ENCODE measurements at regions not wholly inside any gene's neighbourhood (a gene's known extent, or its start where the extent isn't known, plus 50 kb on each side); places are given as distances from the start of the nearest gene placed in this dataset.
A peak's percentile ranks its signal among the peaks of the same experiment; 100 is the strongest.

- Mint-ChIP-seq H3K4me3 (ENCODE audit: unreplicated experiment) (no peak overlapping the region), H3K36me3 (ENCODE audit: unreplicated experiment) (peaks cover 4% of the 10 kb centered on the region), H3K27me3 (ENCODE audit: unreplicated experiment) (no peaks in the 10 kb centered on the region), H3K4me1 (ENCODE audit: low read depth, unreplicated experiment) (no peaks in the 10 kb centered on the region), H3K9me3 (ENCODE audit: unreplicated experiment) (peaks cover 1% of the 10 kb centered on the region), H3K27ac (ENCODE audit: unreplicated experiment) (no peak overlapping the region)
- no peak for DNase-seq
- TF ChIP-seq, protein P1, sequence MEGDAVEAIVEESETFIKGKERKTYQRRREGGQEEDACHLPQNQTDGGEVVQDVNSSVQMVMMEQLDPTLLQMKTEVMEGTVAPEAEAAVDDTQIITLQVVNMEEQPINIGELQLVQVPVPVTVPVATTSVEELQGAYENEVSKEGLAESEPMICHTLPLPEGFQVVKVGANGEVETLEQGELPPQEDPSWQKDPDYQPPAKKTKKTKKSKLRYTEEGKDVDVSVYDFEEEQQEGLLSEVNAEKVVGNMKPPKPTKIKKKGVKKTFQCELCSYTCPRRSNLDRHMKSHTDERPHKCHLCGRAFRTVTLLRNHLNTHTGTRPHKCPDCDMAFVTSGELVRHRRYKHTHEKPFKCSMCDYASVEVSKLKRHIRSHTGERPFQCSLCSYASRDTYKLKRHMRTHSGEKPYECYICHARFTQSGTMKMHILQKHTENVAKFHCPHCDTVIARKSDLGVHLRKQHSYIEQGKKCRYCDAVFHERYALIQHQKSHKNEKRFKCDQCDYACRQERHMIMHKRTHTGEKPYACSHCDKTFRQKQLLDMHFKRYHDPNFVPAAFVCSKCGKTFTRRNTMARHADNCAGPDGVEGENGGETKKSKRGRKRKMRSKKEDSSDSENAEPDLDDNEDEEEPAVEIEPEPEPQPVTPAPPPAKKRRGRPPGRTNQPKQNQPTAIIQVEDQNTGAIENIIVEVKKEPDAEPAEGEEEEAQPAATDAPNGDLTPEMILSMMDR (IDR thresholded peaks at IDR 0.05; ENCODE audit: partially characterized antibody, unreplicated experiment), result no peak
Observed at GRCh38 chr16:48704710-48705109, 94.7 kb upstream of the N4BP1 start.

DNA sequence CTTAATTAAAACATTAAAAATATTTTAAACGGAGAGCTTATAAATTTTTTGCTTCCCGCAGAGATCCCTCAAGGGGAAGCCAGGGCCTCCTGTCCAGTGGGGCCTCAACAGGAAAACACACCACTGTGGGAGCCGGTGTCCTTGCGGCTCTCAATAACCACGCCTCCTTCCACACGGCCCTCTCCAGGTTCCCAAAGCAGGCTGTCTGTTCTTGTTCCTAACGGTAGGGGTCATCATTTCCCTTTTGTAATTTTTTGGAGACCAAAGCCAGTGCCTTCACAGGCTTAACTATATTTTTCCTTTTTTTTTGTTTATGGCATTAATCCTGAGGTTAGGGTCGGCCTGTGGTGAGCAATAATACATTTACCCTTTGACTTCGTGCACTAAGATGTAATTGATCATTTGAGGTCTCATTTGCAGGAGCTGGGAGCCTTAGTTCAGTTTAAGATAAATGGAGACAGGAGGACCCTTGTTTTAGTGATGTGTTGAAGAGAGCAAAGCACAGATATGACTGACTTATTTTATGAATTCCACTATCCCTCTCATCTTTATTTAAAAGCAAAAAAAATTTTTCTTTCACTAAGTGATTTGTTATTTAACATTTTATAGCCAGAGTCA, 77.5 kb upstream of the N4BP1 start:
- Mint-ChIP-seq H3K4me3 (ENCODE audit: unreplicated experiment) (no peak overlapping the region), H3K4me1 (ENCODE audit: low read depth, unreplicated experiment) (no peaks in the 10 kb centered on the region)

GRCh38 chr16:48684148-48684547, 74.2 kb upstream of the N4BP1 start:
- DNase-seq, result no peak
- Mint-ChIP-seq H3K27me3 (ENCODE audit: unreplicated experiment) (peaks cover 5% of the 10 kb centered on the region), H3K4me3 (ENCODE audit: unreplicated experiment) (no peak overlapping the region), H3K4me1 (ENCODE audit: low read depth, unreplicated experiment) (no peaks in the 10 kb centered on the region), H3K27ac (ENCODE audit: unreplicated experiment) (no peak overlapping the region), H3K9me3 (ENCODE audit: unreplicated experiment) (peaks cover 2% of the 10 kb centered on the region), H3K36me3 (ENCODE audit: unreplicated experiment) (no peaks in the 10 kb centered on the region)
- TF ChIP-seq, protein P1 (IDR thresholded peaks at IDR 0.05; ENCODE audit: partially characterized antibody, unreplicated experiment), result no peak

More for the DNA sequence above, 77.5 kb upstream of the N4BP1 start:
- Mint-ChIP-seq H3K27me3 (ENCODE audit: unreplicated experiment) (no peaks in the 10 kb centered on the region), H3K36me3 (ENCODE audit: unreplicated experiment) (no peaks in the 10 kb centered on the region), H3K9me3 (ENCODE audit: unreplicated experiment) (no peaks in the 10 kb centered on the region), H3K27ac (ENCODE audit: unreplicated experiment) (no peak overlapping the region)
- peak; percentile 64 for DNase-seq
- TF ChIP-seq, protein P1 (IDR thresholded peaks at IDR 0.05; ENCODE audit: partially characterized antibody, unreplicated experiment), result peak; percentile 87

- no peaks in the 10 kb centered on the region for H3K36me3 Mint-ChIP-seq (ENCODE audit: unreplicated experiment)
- no peaks in the 10 kb centered on the region for H3K4me1 Mint-ChIP-seq (ENCODE audit: low read depth, unreplicated experiment)
- peaks cover 5% of the 10 kb centered on the region for H3K27me3 Mint-ChIP-seq (ENCODE audit: unreplicated experiment)
- no peak overlapping the region for H3K4me3 Mint-ChIP-seq (ENCODE audit: unreplicated experiment)
- TF ChIP-seq, protein P1 (IDR thresholded peaks at IDR 0.05; ENCODE audit: partially characterized antibody, unreplicated experiment), result no peak
- peaks cover 2% of the 10 kb centered on the region for H3K9me3 Mint-ChIP-seq (ENCODE audit: unreplicated experiment)
- DNase-seq, result no peak
- no peak overlapping the region for H3K27ac Mint-ChIP-seq (ENCODE audit: unreplicated experiment)
Observed at GRCh38 chr16:48682971-48683370, 73.0 kb upstream of the N4BP1 start.

GRCh38 chr16:48681520-48681919, 71.5 kb upstream of the N4BP1 start:
- no peak overlapping the region for H3K4me3 Mint-ChIP-seq (ENCODE audit: unreplicated experiment)
- peaks cover 5% of the 10 kb centered on the region for H3K27me3 Mint-ChIP-seq (ENCODE audit: unreplicated experiment)
- no peaks in the 10 kb centered on the region for H3K36me3 Mint-ChIP-seq (ENCODE audit: unreplicated experiment)
- TF ChIP-seq, protein P1 (IDR thresholded peaks at IDR 0.05; ENCODE audit: partially characterized antibody, unreplicated experiment), result peak; percentile 27
- no peak overlapping the region for H3K27ac Mint-ChIP-seq (ENCODE audit: unreplicated experiment)
- H3K9me3 Mint-ChIP-seq (ENCODE audit: unreplicated experiment), result peaks cover 2% of the 10 kb centered on the region
- H3K4me1 Mint-ChIP-seq (ENCODE audit: low read depth, unreplicated experiment), result no peaks in the 10 kb centered on the region
- DNase-seq, result no peak

Measured in glutamatergic neuron (in vitro differentiated cells).